22Rv1 (cell line): ENCODE measurements at regions not wholly inside any gene's neighbourhood (a gene's known extent, or its start where the extent isn't known, plus 50 kb on each side); places are given as distances from the start of the nearest gene placed in this dataset.
"Not testable (repeated sequence)": the region's sequence is repeated elsewhere in the genome, so short reads cannot be mapped to it uniquely, and the experiment has no call there.

Experiments used
- H3K27ac ChIP-seq: fragments of 450-650 bp; 2 replicates; pipeline ENCODE4 v1.5.1; 2017
- CTCF ChIP-seq: fragments of 450-650 bp; IDR thresholded peaks from 2 replicates; pipeline ENCODE4 v1.5.1; 2017; ENCODE audit warnings: mild to moderate bottlenecking
- ZFX ChIP-seq: fragments of 450-650 bp; IDR thresholded peaks from 2 replicates; pipeline ENCODE4 v1.6.1; 2017; ENCODE audit warnings: antibody characterized with exemption, borderline replicate concordance

DNA sequence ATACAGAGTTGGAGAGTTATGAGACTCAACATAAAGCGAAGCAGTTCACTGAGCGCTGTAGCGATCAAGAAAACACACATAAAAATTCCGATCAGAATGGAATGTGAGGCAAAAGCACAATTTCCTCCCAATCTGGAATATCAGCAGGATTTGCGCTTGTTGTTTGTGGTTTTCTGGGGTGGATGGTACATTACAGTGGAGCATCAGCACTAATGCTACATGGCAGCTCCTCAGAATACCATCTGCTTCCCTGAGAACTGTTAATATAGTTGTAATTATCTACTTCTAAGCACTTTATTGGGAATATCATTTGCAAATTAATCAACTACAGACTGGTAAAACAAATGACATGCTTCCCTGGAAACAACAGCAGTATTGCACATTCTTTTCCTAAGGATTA lies 324.1 kb upstream of the PPARGC1A start:
- TF ChIP-seq CTCF, result no peak
- TF ChIP-seq ZFX, result no peak
- H3K27ac ChIP-seq, result no peak overlapping the region

DNA sequence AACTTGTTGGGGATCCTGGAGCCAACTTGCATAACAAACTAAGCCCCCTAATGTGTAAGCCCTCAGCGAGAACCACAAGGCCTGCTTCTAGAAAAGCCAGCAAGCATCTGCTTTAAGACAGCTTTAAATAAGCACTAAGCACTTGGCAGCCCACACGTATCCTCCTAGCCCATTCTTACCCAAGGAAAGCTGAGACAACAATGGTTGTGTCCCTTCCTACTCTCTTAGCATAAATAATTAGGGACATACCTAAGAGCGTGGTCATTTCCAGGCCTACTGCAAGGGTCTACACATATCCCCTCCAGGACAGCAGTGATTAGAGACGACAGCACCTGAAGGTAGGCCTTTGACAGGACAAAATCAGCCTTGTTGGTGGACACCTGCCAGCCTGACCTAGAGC lies 322.8 kb upstream of the PPARGC1A start:
- no peak for TF ChIP-seq CTCF
- no peak for TF ChIP-seq ZFX
- no peak overlapping the region for H3K27ac ChIP-seq

- TF ChIP-seq ZFX (no peak), CTCF (no peak)
- no peak overlapping the region for H3K27ac ChIP-seq
These were observed 322.0 kb upstream of the PPARGC1A start for GRCh38 chr4:24211856-24212255.

DNA sequence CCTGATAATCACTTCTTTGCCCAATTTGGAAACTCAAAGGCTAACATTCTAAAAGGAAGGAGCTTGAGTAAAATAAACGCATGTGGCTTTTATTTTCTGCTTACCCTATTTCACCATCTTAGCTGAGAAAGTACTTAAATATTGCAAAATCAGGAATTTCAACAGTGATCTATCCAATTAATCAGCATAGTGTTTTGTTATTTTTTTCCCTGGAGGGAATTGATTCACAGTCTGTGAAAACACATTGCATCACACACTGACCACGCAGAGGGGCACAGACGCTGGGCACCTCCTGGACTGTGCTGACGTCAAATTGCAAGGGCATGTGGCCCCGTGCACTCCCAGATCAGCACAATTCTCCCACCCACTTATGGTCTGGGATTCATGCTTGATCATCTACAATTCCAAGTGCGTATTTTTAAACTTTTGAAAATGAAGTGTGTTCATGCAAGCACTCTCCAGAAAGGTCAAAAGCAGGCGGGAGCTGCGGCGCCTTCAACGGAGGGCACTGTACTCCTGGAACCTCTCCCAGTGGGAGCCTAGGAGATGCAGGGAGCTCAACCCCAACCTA lies 320.6 kb upstream of the PPARGC1A start:
- no peak overlapping the region for H3K27ac ChIP-seq

DNA sequence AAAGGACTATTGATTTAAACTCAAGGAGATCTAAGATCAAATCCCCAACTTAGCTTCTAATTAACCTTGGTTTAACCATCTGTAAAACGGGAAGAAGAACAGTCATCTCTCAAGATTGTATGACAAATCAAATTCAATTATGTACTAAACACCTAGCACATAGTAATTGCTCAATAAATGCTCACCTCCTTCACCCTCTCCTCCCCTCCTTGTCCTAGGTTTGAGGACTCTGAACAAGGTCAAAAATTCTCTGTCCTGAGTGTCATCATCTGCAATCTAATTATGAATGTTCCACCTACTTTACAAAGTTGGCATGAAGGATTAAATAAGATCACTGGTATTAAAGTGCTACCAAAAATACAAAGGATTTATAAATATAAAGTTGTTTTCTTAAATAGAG lies 320.1 kb upstream of the PPARGC1A start:
- no peak overlapping the region for H3K27ac ChIP-seq

More for the DNA sequence above, 320.6 kb upstream of the PPARGC1A start:
- TF ChIP-seq CTCF (no peak), ZFX (no peak)

GRCh38 chr4:24209131-24209530 lies 319.3 kb upstream of the PPARGC1A start:
- H3K27ac ChIP-seq, result no peak overlapping the region
- TF ChIP-seq CTCF, result no peak
- TF ChIP-seq ZFX, result no peak

More for the DNA sequence above, 320.1 kb upstream of the PPARGC1A start:
- TF ChIP-seq ZFX (no peak), CTCF (no peak)

DNA sequence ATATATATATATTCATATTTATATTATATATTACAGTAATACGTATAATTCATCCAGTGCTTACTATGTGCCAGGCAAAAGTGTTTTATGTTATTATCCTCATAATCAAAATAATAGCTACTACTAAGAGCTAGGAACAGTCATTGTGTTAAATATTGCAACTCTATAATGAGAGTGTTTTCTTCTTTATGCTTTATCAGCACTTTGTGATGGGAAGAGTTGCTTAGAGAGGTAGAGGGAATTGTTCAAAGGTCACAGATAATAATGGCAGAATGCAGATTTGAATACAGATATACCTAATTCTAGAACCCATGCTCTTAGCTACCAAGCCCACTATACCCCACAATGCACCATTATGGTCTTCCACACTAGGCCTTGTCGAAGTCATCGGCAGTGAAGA lies 318.8 kb upstream of the PPARGC1A start:
- TF ChIP-seq CTCF (no peak), ZFX (no peak)
- no peak overlapping the region for H3K27ac ChIP-seq

DNA sequence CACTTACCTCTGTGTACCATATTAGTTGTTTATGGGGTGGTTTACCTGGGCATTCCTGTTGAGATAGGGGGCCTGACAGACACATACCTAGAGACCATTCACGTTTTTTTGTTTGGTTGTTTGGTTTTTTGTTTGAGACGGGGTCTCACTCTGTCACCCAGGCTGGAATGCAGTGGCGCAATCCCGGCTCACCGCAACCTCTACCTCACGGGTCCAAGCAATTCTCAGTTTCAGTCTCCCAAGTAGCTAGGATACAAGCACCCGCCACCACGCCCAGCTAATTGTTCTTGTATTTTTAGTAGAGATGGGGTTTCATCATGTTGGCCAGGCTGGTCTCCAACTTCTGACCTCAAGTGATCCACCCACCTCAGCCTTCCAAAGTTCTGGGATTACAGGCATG lies 314.9 kb upstream of the PPARGC1A start:
- not testable (repeated sequence) for H3K27ac ChIP-seq
